ENCODE measurements at regions not wholly inside any gene's neighbourhood (a gene's known extent, or its start where the extent isn't known, plus 50 kb on each side); places are given as distances from the start of the nearest gene placed in this dataset.

DNA sequence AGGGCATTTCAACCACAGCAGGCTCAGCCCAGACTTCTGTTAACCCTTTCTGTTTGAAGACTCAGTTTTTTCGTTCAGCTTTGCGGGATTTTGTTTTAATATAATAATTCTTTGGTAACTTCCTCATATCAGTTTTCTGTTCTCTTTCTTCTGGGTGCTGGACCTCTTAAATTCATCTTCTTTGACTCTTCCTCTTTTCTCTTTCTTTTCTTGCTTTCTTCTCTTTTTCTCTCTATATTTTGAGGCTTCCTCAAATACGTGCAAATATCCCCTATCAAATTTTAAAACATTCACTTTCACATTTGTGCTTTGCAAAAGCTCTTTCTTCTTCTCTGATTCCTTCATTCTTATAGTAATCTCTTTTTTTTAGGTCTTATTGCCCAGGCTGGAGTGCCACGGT, 136.3 kb downstream of the HS3ST3B1 start:
- H3K4me3 Mint-ChIP-seq (ENCODE audit: unreplicated experiment) = no peak overlapping the region
- no peak overlapping the region for H3K27ac Mint-ChIP-seq (ENCODE audit: unreplicated experiment)
- peaks cover 5% of the 10 kb centered on the region for H3K36me3 Mint-ChIP-seq (ENCODE audit: unreplicated experiment)
- TF ChIP-seq, protein P1, sequence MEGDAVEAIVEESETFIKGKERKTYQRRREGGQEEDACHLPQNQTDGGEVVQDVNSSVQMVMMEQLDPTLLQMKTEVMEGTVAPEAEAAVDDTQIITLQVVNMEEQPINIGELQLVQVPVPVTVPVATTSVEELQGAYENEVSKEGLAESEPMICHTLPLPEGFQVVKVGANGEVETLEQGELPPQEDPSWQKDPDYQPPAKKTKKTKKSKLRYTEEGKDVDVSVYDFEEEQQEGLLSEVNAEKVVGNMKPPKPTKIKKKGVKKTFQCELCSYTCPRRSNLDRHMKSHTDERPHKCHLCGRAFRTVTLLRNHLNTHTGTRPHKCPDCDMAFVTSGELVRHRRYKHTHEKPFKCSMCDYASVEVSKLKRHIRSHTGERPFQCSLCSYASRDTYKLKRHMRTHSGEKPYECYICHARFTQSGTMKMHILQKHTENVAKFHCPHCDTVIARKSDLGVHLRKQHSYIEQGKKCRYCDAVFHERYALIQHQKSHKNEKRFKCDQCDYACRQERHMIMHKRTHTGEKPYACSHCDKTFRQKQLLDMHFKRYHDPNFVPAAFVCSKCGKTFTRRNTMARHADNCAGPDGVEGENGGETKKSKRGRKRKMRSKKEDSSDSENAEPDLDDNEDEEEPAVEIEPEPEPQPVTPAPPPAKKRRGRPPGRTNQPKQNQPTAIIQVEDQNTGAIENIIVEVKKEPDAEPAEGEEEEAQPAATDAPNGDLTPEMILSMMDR (IDR thresholded peaks at IDR 0.05; ENCODE audit: partially characterized antibody, unreplicated experiment) = no peak
- H3K9me3 Mint-ChIP-seq (ENCODE audit: unreplicated experiment) = peaks cover 1% of the 10 kb centered on the region
- DNase-seq = no peak
- H3K4me1 Mint-ChIP-seq (ENCODE audit: low read depth, unreplicated experiment) = no peaks in the 10 kb centered on the region
- H3K27me3 Mint-ChIP-seq (ENCODE audit: unreplicated experiment) = peaks cover 1% of the 10 kb centered on the region

DNA sequence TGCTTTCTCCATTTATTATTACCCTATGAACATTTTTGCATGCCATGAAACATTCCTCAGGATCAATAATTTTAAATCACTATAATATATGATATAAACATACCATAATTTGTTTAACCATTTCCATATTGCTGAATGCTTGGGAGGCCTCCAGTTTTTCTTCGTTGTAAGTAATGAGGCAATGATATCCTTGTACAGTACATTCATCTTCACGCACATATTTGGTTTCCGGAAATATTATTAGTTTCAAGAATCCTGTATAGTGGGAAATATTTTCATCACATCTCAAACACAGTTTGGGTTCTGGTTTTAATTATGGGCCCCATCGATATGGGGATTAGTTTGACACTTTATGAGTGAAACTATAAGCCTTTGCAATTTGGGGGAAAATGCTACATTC, 135.4 kb downstream of the HS3ST3B1 start:
- Mint-ChIP-seq H3K4me1 (ENCODE audit: low read depth, unreplicated experiment) (no peaks in the 10 kb centered on the region), H3K36me3 (ENCODE audit: unreplicated experiment) (peaks cover 5% of the 10 kb centered on the region), H3K27ac (ENCODE audit: unreplicated experiment) (no peak overlapping the region), H3K27me3 (ENCODE audit: unreplicated experiment) (peaks cover 1% of the 10 kb centered on the region), H3K9me3 (ENCODE audit: unreplicated experiment) (peaks cover 1% of the 10 kb centered on the region), H3K4me3 (ENCODE audit: unreplicated experiment) (no peak overlapping the region)
- no peak for DNase-seq
- TF ChIP-seq, protein P1 (IDR thresholded peaks at IDR 0.05; ENCODE audit: partially characterized antibody, unreplicated experiment) = no peak

DNA sequence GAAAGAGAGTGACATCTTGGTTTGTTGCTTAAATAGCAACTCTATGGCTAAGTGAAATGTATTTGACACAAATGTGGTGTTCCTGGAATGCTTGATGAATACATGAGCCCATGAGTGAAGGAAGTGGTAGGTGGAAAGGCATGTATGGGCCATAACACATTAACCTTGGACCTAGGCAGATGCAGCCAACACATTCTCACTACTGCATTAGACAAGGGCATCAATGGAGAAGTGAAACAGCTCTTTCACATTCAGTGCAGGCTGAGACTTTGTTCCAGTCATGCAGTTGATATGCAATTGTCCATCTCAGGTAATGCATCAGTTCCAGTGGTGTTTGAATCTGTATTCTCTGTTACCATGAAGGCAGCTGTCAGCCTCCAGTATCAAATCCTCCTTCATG, 133.6 kb downstream of the HS3ST3B1 start:
- H3K9me3 Mint-ChIP-seq (ENCODE audit: unreplicated experiment) = peaks cover 1% of the 10 kb centered on the region
- peaks cover 1% of the 10 kb centered on the region for H3K27me3 Mint-ChIP-seq (ENCODE audit: unreplicated experiment)
- H3K4me3 Mint-ChIP-seq (ENCODE audit: unreplicated experiment) = no peak overlapping the region
- H3K4me1 Mint-ChIP-seq (ENCODE audit: low read depth, unreplicated experiment) = no peaks in the 10 kb centered on the region
- TF ChIP-seq, protein P1 (IDR thresholded peaks at IDR 0.05; ENCODE audit: partially characterized antibody, unreplicated experiment) = no peak
- no peak for DNase-seq
- peaks cover 5% of the 10 kb centered on the region for H3K36me3 Mint-ChIP-seq (ENCODE audit: unreplicated experiment)
- H3K27ac Mint-ChIP-seq (ENCODE audit: unreplicated experiment) = no peak overlapping the region

DNA sequence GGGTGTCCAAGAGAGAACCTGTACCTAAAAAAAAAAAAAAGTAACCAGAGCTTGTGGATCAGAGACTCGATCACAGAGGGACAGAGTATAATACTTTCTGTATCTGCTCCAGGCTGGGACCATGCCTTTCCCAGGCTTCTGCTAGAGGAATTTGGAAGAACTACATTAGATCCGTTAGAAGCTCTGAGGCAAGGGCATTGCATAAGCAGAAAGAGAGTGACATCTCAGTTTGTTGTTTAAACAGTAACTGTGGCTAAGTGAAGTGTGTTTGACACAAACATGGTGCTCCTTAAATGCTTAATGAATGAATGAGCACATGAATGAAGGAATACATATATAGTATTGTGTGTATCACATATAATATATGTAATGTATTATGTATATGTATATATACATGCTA, 131.2 kb downstream of the HS3ST3B1 start:
- Mint-ChIP-seq H3K9me3 (ENCODE audit: unreplicated experiment) (no peaks in the 10 kb centered on the region), H3K27me3 (ENCODE audit: unreplicated experiment) (peaks cover 1% of the 10 kb centered on the region), H3K4me1 (ENCODE audit: low read depth, unreplicated experiment) (peaks cover 5% of the 10 kb centered on the region), H3K27ac (ENCODE audit: unreplicated experiment) (no peak overlapping the region), H3K36me3 (ENCODE audit: unreplicated experiment) (peaks cover 5% of the 10 kb centered on the region), H3K4me3 (ENCODE audit: unreplicated experiment) (no peak overlapping the region)
- TF ChIP-seq, protein P1 (IDR thresholded peaks at IDR 0.05; ENCODE audit: partially characterized antibody, unreplicated experiment) = no peak
- no peak for DNase-seq

DNA sequence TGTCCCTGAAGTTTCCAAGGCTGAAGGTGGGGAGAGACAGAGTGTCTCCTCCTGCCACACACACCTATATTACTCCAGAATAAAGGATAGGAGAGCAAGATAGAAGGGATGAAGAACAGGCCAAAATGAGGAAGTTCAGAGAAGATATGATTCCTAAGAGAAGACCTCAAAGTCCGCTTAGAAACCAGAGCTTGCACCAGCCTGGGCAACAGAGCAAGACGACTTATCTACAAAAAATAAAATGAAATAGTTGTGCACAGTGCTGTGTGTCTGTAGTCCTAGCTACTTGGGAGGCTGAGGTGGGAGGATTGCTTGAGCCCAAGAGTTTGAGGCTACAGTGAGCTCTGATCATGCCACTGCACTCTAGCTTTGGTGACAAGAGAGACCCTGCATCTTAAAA, 128.2 kb downstream of the HS3ST3B1 start:
- H3K27me3 Mint-ChIP-seq (ENCODE audit: unreplicated experiment) = no peaks in the 10 kb centered on the region
- DNase-seq = no peak
- no peaks in the 10 kb centered on the region for H3K9me3 Mint-ChIP-seq (ENCODE audit: unreplicated experiment)
- TF ChIP-seq, protein P1 (IDR thresholded peaks at IDR 0.05; ENCODE audit: partially characterized antibody, unreplicated experiment) = no peak
- H3K4me3 Mint-ChIP-seq (ENCODE audit: unreplicated experiment) = no peak overlapping the region
- no peak overlapping the region for H3K27ac Mint-ChIP-seq (ENCODE audit: unreplicated experiment)
- H3K4me1 Mint-ChIP-seq (ENCODE audit: low read depth, unreplicated experiment) = peaks cover 5% of the 10 kb centered on the region
- H3K36me3 Mint-ChIP-seq (ENCODE audit: unreplicated experiment) = no peaks in the 10 kb centered on the region

Measured in glutamatergic neuron (in vitro differentiated cells).